HCT116 (cell line): ENCODE measurements at regions not wholly inside any gene's neighbourhood (a gene's known extent, or its start where the extent isn't known, plus 50 kb on each side); places are given as distances from the start of the nearest gene placed in this dataset.

Experiments
- ATF3 ChIP-seq: IDR thresholded peaks from 2 replicates; pipeline ENCODE4 v1.6.1; 2012
- EZH2 ChIP-seq: fragments of 200-600 bp; sonication (generic); IDR thresholded peaks from 2 replicates; pipeline ENCODE4 v1.6.1; 2017; ENCODE audit warnings: antibody characterized with exemption, mixed run types
- POLR2A ChIP-seq: IDR thresholded peaks from 2 replicates; pipeline ENCODE4 v1.7.0; 2011; ENCODE audit warnings: borderline replicate concordance; ENCODE audit not compliant: insufficient read depth, insufficient read length; ENCODE audit errors: extremely low read depth
- POLR2AphosphoS5 ChIP-seq: IDR thresholded peaks from 2 replicates; pipeline ENCODE4 v1.6.1; 2011; ENCODE audit warnings: mild to moderate bottlenecking, low read depth, low read length, moderate library complexity

GRCh38 chr1:56019922-56020321, 559.4 kb downstream of the PLPP3 start:
- TF ChIP-seq POLR2A (no peak), ATF3 (no peak), EZH2 (no peak), POLR2AphosphoS5 (no peak)
